Endothelial cell of umbilical vein (primary cell): ENCODE measurements at regions not wholly inside any gene's neighbourhood (a gene's known extent, or its start where the extent isn't known, plus 50 kb on each side); places are given as distances from the start of the nearest gene placed in this dataset.

Experiments
- BruUV-seq: library from RNA; stranded (reverse); fragments of 400-500 nt; replicated peaks from 2 replicates; lab custom pipeline; 2021; lab: Mats Ljungman, UMichigan
- CTCF ChIA-PET: fragments of 300-600, 350-600 bp; sonication (Branson Sonifier 250); formaldehyde crosslinking; loops from one replicate; lab custom pipeline; 2021; ENCODE audit warnings: antibody characterized with exemption, inconsistent platforms; lab: Charles Lee
- POLR2A ChIA-PET: fragments of 300-600, 350-600 bp; sonication (Branson Sonifier 250); formaldehyde crosslinking; loops from one replicate; lab custom pipeline; 2021; ENCODE audit warnings: antibody characterized with exemption, inconsistent platforms; lab: Charles Lee
- DNase-seq: peaks from one replicate; pipeline ENCODE4 v3.0.0-alpha.2; 2011; ENCODE audit warnings: low read depth, low spot score
- FAIRE-seq: peaks from 2 replicates; lab custom pipeline; 2011; peaks lifted over from hg19 to GRCh38; lab: Jason Lieb, UNC
- H2AFZ ChIP-seq: 2 replicates; pipeline ENCODE4 v1.6.0; 2012; ENCODE audit warnings: low read depth, low read length, control low read depth, inconsistent platforms
- H3K27ac ChIP-seq: 2 replicates; pipeline ENCODE4 v1.5.1; 2011; ENCODE audit warnings: low read depth, mild to moderate bottlenecking, control low read depth, low read length, moderate library complexity; ENCODE audit not compliant: insufficient read depth
- H3K27me3 ChIP-seq, 2 experiments: 2 replicates each; pipeline versions ENCODE4 v1.6.0 to v1.6.1; 2011; ENCODE audit warnings: low read length in 2 of 2, mixed read lengths in 1 of 2; ENCODE audit not compliant: control insufficient read depth in 2 of 2, insufficient read depth in 2 of 2
- H3K36me3 ChIP-seq, 2 experiments: 2 replicates in 1 of 2; 3 replicates in 1 of 2; pipeline ENCODE4 v1.5.1; 2011; ENCODE audit warnings: low read length in 2 of 2, mild to moderate bottlenecking in 1 of 2, moderate library complexity in 1 of 2; ENCODE audit not compliant: control insufficient read depth in 2 of 2, insufficient read depth in 2 of 2; ENCODE audit errors: extremely low read depth in 1 of 2
- H3K4me1 ChIP-seq: 3 replicates; pipeline ENCODE4 v1.5.1; 2011; ENCODE audit warnings: mild to moderate bottlenecking, low read length; ENCODE audit not compliant: control insufficient read depth, insufficient read depth; ENCODE audit errors: extremely low read depth
- H3K4me2 ChIP-seq: 2 replicates; pipeline ENCODE4 v1.6.1; 2011; ENCODE audit warnings: low read length, control low read depth, mixed read lengths; ENCODE audit not compliant: insufficient read depth
- H3K4me3 ChIP-seq, 3 experiments: fragments of 200-600 bp in 1 of 3; sonication (generic), shearing (Covaris generic) in 1 of 3; replicated peaks in 1 of 3; 2 replicates each; pipeline ENCODE4 v1.5.1; 2011 to 2016; ENCODE audit warnings: control low read depth in 3 of 3, low read length in 3 of 3, mild to moderate bottlenecking in 2 of 3, inconsistent platforms in 1 of 3, low read depth in 1 of 3, moderate library complexity in 1 of 3; ENCODE audit not compliant: insufficient read depth in 1 of 3
- H3K79me2 ChIP-seq: 2 replicates; pipeline ENCODE4 v1.6.0; 2012; ENCODE audit warnings: low read length, inconsistent platforms; ENCODE audit not compliant: control insufficient read depth, insufficient read depth
- H3K9ac ChIP-seq: replicated peaks from 2 replicates; pipeline ENCODE3; 2011; ENCODE audit warnings: low read length, control low read depth; ENCODE audit not compliant: insufficient read depth; ENCODE audit errors: extremely low read depth
- H3K9me1 ChIP-seq: replicated peaks from 3 replicates; pipeline ENCODE4 v1.6.0; 2011; ENCODE audit warnings: mild to moderate bottlenecking, low read length; ENCODE audit not compliant: control insufficient read depth, insufficient read depth; ENCODE audit errors: extremely low read depth
- H3K9me3 ChIP-seq: replicated peaks from 2 replicates; pipeline ENCODE4 v1.5.1; 2012; ENCODE audit warnings: low read length, inconsistent platforms; ENCODE audit not compliant: control insufficient read depth, insufficient read depth
- H4K20me1 ChIP-seq: replicated peaks from 2 replicates; pipeline ENCODE3; 2011; ENCODE audit warnings: mild to moderate bottlenecking, low read length; ENCODE audit not compliant: control insufficient read depth, insufficient read depth; ENCODE audit errors: extremely low read depth
- EZH2 ChIP-seq: IDR thresholded peaks from 2 replicates; pipeline ENCODE4 v1.6.1; 2012; ENCODE audit warnings: borderline replicate concordance, low read depth, mild to moderate bottlenecking, moderate library complexity, low read length, inconsistent platforms; ENCODE audit not compliant: severe bottlenecking
- FOS ChIP-seq: IDR thresholded peaks from 2 replicates; pipeline ENCODE4 v1.6.1; 2011; ENCODE audit warnings: mild to moderate bottlenecking, low read length, moderate library complexity, borderline replicate concordance; ENCODE audit not compliant: insufficient read depth
- GATA2 ChIP-seq: IDR thresholded peaks from 2 replicates; pipeline ENCODE4 v1.7.0; 2011; ENCODE audit warnings: low read depth, mild to moderate bottlenecking, moderate library complexity, mixed read lengths, low read length; ENCODE audit not compliant: insufficient read length, insufficient read depth
- JUN ChIP-seq: IDR thresholded peaks from 2 replicates; pipeline ENCODE4 v1.6.1; 2011; ENCODE audit warnings: borderline replicate concordance, low read depth; ENCODE audit not compliant: insufficient read length, insufficient read depth
- MYC ChIP-seq: IDR thresholded peaks from one replicate; pipeline ENCODE4 v1.6.1; 2011; ENCODE audit warnings: mild to moderate bottlenecking, low read depth, low read length
- POLR2A ChIP-seq: IDR thresholded peaks from 2 replicates; pipeline ENCODE4 v1.6.1; 2012; ENCODE audit warnings: low read depth, mild to moderate bottlenecking, control low read depth, low read length
- POLR2AphosphoS5 ChIP-seq: IDR thresholded peaks from 2 replicates; pipeline ENCODE4 v1.6.1; 2012; ENCODE audit warnings: low read depth, mild to moderate bottlenecking, control low read depth, low read length, moderate library complexity; ENCODE audit not compliant: insufficient read depth
- dilution Hi-C: fragments of 300-500 bp; cut with MboI; formaldehyde crosslinking; loops from one replicate; pipeline ENCODE4 v1.15.0; 2019; ENCODE audit warnings: low sequenced_read_pairs; ENCODE audit not compliant: extremely low pct_ligation_motif_present
- intact Hi-C: fragments of 100-400 bp; cut with micrococcal nuclease; formaldehyde crosslinking; loops from one replicate; pipeline ENCODE4 v1.10.0; 2022
- TF ChIP-seq, protein P1 (sequence below), 2 donors: IDR thresholded peaks; 1 replicate in 1 of 2; 2 replicates in 1 of 2; pipeline ENCODE4 v1.5.1; 2011; ENCODE audit warnings: low read length in 2 of 2, mild to moderate bottlenecking in 2 of 2, moderate library complexity in 2 of 2, control low read depth in 1 of 2, inconsistent platforms in 1 of 2, low read depth in 1 of 2; ENCODE audit not compliant: insufficient read depth in 1 of 2; ENCODE audit errors: extremely low read depth in 1 of 2
- TF ChIP-seq, protein P2 (sequence below): IDR thresholded peaks from 2 replicates; pipeline ENCODE4 v1.6.1; 2011; ENCODE audit not compliant: insufficient read depth, insufficient read length

GRCh38 chr6:120534954-120535353 is 799.3 kb downstream of the TBC1D32 start:
- Histone ChIP-seq H3K4me3 (no peak overlapping the region), H2AFZ (no peak overlapping the region), H4K20me1 (no peaks in the 10 kb centered on the region), H3K4me2 (no peak overlapping the region), H3K9me3 (no peaks in the 10 kb centered on the region), H3K79me2 (no peaks in the 10 kb centered on the region), H3K36me3 (no peaks in the 10 kb centered on the region), H3K27ac (no peak overlapping the region), H3K4me1 (no peaks in the 10 kb centered on the region), H3K9me1 (no peaks in the 10 kb centered on the region), H3K9ac (no peak overlapping the region), H3K27me3 (no peaks in the 10 kb centered on the region)
- ChIA-PET POLR2A (no interaction called here), CTCF (no interaction called here)
- intact Hi-C loops (no loop called here), dilution Hi-C loops (no loop called here)
- DNase-seq (no peak), FAIRE-seq (no peak)
- TF ChIP-seq MYC (no peak), EZH2 (no peak), FOS (no peak), POLR2AphosphoS5 (no peak), POLR2A (no peak), JUN (no peak)
- TF ChIP-seq, protein P1, sequence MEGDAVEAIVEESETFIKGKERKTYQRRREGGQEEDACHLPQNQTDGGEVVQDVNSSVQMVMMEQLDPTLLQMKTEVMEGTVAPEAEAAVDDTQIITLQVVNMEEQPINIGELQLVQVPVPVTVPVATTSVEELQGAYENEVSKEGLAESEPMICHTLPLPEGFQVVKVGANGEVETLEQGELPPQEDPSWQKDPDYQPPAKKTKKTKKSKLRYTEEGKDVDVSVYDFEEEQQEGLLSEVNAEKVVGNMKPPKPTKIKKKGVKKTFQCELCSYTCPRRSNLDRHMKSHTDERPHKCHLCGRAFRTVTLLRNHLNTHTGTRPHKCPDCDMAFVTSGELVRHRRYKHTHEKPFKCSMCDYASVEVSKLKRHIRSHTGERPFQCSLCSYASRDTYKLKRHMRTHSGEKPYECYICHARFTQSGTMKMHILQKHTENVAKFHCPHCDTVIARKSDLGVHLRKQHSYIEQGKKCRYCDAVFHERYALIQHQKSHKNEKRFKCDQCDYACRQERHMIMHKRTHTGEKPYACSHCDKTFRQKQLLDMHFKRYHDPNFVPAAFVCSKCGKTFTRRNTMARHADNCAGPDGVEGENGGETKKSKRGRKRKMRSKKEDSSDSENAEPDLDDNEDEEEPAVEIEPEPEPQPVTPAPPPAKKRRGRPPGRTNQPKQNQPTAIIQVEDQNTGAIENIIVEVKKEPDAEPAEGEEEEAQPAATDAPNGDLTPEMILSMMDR (IDR thresholded peaks at IDR 0.05; ENCODE audit: extremely low read depth in 1 of 2, insufficient read depth in 1 of 2, low read depth in 1 of 2, low read length in 2 of 2): no peak
- no TSS peak for BruUV-seq

DNA sequence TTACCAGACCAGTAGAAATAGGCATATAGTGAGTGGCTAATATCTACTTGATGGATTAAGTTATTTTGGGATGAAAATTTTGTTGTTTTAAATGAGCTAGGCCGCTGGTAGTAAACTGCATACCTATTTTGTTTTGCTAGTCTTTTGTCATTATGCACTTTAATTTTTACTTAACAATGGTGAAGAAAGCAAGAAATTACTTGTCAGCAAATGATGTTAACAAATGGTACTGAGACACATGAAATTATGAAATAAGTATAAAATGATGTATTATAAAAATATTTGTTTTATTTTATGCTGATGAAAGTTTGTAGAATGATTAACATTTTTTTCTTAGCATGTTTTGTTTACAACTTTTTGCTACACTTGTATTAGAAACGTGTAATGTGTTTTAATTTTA is 807.7 kb downstream of the TBC1D32 start:
- no peak overlapping the region for H3K4me3 ChIP-seq
- dilution Hi-C loops: no loop called here
- no peaks in the 10 kb centered on the region for H3K9me1 ChIP-seq
- no peaks in the 10 kb centered on the region for H3K9me3 ChIP-seq
- ChIA-PET POLR2A (no interaction called here), CTCF (no interaction called here)
- no peak overlapping the region for H3K4me2 ChIP-seq
- intact Hi-C loops: no loop called here
- H3K27ac ChIP-seq: no peak overlapping the region
- no peak overlapping the region for H3K9ac ChIP-seq
- no peaks in the 10 kb centered on the region for H3K79me2 ChIP-seq
- H3K36me3 ChIP-seq: no peaks in the 10 kb centered on the region
- FAIRE-seq (no peak), DNase-seq (no peak)
- H2AFZ ChIP-seq: no peak overlapping the region
- TF ChIP-seq POLR2AphosphoS5 (no peak), POLR2A (no peak), EZH2 (no peak), MYC (no peak), FOS (no peak), JUN (no peak), GATA2 (no peak)
- TF ChIP-seq, protein P2, sequence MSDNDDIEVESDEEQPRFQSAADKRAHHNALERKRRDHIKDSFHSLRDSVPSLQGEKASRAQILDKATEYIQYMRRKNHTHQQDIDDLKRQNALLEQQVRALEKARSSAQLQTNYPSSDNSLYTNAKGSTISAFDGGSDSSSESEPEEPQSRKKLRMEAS: no peak
- TF ChIP-seq, protein P1 (IDR thresholded peaks at IDR 0.05; ENCODE audit: extremely low read depth in 1 of 2, insufficient read depth in 1 of 2, low read depth in 1 of 2, low read length in 2 of 2): no peak
- no TSS peak for BruUV-seq
- no peaks in the 10 kb centered on the region for H3K4me1 ChIP-seq
- no peaks in the 10 kb centered on the region for H4K20me1 ChIP-seq
- H3K27me3 ChIP-seq: no peaks in the 10 kb centered on the region
